Jurkat, Clone E6-1 (cell line): ENCODE measurements at regions not wholly inside any gene's neighbourhood (a gene's known extent, or its start where the extent isn't known, plus 50 kb on each side); places are given as distances from the start of the nearest gene placed in this dataset.
"Not testable (repeated sequence)": the region's sequence is repeated elsewhere in the genome, so short reads cannot be mapped to it uniquely, and the experiment has no call there.

Experiments used
- DNase-seq: peaks from one replicate; pipeline ENCODE4 v3.0.0-alpha.2; 2011; ENCODE audit warnings: low read depth, low spot score
- H3K4me3 ChIP-seq: 2 replicates; pipeline ENCODE4 v1.5.1; 2011; ENCODE audit warnings: mild to moderate bottlenecking, low read length, control low read depth, moderate library complexity

DNA sequence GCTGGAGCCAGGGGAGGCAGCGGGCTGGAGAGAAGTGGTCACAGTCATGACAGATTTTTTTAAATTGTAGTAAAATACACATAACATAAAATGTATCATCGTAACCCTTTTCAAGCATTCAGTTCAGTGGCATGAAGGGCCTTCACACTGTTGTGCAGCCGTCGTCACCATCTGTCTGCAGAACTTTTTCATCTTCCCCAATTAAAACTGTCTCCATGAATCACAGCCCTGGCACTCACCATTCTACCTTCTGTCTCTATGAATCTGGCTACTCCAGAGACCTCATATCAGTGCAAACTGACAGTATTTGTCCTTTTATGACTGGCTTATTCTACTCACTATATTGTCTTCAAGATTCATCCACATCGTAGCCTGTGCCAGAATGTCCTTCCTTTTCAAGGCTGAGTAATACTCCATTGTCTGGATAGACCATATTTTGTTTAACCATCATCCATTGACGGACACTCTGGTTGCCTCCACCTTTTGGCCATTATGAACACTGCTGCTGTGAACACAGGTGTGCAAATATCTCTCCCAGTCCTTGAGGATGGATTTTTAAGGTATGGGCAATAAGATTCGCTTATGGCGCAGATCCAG lies 91.5 kb upstream of the NCOR2 start:
- H3K4me3 ChIP-seq = no peak overlapping the region
- no peak for DNase-seq

DNA sequence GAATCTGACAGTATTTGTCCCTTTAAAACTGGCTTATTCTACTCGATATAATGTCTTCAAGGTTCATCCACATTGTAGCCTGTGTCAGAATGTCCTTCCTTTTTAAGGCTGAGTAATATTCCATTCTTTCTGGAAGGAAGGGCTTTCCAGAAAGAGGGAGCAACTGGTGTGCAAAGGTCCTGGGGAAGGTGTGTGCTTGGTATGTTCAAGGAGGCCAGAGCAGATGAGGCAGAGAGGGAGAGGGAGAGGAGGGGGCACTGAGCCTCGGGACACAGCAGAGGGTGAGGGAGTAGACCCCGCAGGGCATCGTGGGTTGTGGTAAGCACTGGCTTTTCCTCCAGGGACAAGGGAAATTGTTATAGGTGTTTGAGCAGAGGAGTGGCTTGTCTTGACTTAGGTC lies 90.9 kb upstream of the NCOR2 start:
- DNase-seq = no peak

DNA sequence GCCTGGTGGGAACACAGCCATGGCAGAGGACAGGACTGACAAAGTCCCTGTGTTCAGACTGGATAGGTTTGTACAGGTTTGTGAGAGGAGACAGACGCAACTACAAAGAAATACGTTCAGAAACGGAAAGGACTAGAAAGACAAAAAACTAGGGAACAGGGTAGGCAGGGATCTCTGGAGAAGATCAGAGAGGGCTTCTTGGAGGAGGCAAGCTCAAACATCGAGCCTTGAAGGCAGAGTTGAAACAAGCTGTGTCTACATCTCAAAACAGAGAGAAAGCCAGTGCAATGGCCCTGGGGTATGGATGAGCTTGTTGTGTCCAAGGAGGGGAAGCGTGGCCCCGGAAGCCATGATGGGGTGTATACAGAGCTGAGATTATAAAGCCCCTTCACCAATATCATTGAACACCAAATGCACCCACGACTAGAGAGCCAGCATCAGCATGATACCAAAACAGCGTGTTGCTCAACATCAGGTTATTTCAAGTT lies 89.6 kb upstream of the NCOR2 start:
- no peak overlapping the region for H3K4me3 ChIP-seq
- no peak for DNase-seq

More for the DNA sequence above, 90.9 kb upstream of the NCOR2 start:
- H3K4me3 ChIP-seq = no peak overlapping the region

DNA sequence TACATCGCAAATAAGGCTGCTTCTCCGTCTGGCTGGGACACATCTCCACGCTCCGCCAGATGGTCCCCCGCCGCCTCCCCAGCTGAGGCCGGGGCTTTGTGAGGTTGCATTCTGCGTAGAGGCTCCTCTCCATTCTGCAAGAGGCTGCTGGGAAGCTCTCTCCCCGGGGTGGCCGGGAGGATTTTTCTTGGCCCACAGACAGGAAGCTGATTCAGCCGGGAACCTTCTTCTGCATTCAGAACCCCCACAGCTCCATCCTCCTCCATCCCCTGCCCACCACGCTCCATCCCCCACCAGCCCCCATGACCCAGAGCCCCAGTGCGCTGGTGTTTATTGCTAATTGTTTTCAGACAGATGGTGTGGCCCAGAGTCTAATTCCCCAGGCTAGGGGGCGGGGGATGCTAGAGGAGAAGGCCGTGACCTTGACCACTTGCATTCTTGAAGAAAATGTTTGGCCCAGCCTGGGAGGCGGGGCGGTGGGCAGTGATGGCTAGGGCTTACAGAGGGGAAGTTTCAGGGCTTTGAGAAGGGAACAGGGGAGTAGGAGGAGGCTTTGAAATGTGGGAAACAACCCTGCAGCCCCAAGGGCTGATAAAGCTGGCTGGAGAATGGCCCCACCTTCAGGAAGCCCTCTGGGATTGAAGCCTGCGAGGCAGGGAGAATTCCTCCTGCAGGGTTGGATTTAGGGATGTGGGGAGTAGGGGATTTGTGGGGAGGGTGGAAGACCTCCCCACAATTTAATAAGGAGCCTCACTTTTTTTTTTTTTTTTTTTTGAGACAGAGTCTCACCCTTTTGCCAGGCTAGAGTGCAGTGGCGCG lies 88.5 kb upstream of the NCOR2 start:
- DNase-seq = no peak
- no peak overlapping the region for H3K4me3 ChIP-seq

DNA sequence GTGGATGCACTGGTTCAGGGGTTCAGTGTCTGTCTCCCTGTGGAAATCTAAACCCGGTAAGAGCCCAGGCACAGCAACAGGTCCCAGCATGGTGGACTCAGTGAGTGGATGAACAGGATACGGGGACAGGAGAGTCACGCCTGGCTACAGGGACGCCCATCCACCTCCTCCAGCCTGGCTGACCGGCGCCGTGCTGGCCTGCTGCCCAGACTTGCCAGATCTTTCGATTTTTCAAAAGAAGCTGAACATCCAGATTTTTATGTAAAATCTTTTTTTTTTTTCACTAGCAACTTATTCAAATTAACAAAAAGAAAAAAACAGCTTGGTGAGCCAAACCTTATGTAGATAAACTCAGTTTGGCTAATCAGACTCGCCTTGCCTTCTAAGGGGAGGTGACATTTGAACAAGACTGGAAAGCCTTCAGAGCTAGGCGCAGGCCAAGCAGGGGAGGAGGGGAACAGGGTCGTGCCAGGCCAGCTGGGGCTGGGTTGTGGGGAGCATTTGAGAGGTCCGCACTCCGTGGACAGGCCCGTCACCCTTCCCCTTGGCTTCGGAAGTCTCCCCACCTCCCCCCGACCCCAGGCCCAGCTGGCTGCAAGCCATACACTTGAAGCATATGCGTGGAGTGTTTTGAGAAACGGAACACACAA lies 87.8 kb upstream of the NCOR2 start:
- H3K4me3 ChIP-seq = no peak overlapping the region
- no peak for DNase-seq

DNA sequence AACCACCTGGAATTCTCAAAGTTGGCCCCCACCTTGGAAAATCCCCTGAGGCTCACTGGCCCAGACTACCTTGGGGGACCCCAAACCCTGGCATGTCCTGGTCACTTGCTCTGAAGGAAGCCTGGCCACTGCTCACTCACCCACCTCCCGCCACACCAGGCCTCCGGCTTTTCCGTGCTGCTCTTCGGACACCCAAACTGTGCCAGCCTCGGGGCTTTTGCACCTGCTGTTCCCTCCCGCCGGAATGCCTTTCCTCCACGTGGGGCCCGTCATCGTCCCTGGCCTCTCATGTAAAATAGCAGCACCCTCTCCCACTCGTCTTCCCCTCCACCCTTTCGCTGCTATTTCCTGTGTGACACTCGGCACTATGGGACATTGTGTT lies 87.2 kb upstream of the NCOR2 start:
- no peak overlapping the region for H3K4me3 ChIP-seq
- no peak for DNase-seq

DNA sequence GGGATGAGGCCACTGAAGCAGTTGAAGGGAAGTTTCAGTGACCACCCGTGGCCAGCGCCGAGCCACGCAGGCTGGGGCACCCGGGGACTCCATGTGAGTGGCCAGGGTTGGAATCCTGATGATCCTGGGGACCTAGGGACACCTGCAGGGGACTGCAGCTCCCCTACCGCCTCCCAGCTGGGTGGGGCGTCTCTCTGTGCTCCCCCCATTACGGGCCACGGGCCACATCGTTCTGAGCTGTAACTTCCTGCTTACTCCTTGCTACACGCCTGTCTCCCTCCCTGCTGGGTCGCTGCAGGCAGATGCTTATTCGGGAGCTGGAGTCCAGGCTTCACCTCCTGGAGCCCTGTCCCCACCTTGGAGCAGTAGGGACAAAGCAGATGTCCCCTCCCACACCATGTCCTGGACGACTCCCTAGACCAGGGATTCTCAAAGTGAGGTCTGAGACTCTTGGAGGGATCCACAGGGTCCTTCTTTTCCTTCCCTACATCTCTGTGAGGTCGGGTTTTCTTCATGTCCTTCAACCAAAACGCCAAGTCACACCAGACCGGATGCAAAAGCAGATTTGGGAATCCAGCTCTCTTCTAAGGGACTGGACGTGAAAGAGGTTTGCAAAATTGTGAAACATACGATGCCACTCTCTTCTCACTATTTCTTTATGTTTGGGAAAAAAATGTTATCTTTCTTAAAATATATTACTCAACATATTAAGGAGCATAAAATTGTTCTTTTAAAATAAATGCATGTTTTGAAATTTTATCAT lies 85.9 kb upstream of the NCOR2 start:
- no peak overlapping the region for H3K4me3 ChIP-seq
- DNase-seq = no peak

DNA sequence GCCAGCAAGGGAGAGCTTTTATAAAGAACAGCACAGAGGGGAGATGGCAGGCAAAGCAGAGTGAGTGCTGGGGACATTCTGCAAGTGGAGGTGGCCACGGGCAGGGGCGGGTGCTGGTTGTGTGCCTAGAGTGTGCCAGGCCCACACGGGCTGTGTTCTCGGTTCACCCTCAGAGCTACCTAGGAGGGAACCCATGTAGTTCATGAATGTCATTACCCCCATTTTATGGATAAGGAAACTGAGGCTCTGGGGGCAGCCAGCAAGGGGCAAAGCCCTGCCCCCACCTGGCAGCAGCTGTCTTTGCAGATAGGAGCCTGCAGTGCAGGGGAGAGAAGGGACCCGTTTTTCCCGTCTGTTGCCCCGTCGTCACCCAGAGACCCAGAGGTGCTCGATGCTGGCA lies 85.2 kb upstream of the NCOR2 start:
- no peak overlapping the region for H3K4me3 ChIP-seq
- DNase-seq = no peak

DNA sequence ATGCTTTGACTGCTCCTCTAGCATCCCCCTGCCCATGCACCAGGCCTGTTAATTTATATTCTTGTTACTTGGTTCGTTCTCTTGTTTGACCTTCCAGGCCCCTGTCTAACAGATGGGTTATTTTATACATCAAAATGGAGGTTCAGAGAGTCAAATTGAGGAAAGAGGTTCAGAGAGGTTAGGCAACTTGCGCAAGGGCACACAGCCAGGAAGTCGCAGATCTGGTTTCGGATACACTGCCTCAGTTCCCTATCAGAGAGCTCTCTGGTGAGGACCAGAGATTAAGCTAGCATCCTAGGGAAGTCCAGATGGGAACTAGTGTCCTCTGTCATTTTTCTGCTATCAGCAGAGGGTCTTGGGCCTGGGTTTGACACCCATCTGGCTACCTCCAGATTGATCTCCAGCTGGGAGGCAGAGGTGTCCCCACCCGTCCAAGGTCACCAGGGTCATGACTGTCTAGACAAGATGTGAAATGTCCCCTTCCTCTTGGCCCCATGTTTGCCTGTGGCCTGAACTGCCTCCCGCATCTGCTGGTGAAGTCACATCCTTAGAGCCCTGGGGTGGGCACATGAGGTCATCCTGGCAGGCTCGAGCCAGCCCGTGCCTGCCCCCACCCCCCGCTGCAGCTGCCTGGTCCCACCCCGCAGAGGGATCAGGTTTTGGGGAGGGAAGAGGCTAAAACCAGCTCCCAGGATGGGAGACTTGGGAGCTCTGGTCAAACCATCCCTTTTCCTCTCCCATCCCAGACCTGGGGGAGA lies 84.3 kb upstream of the NCOR2 start:
- H3K4me3 ChIP-seq = no peak overlapping the region
- DNase-seq = no peak

DNA sequence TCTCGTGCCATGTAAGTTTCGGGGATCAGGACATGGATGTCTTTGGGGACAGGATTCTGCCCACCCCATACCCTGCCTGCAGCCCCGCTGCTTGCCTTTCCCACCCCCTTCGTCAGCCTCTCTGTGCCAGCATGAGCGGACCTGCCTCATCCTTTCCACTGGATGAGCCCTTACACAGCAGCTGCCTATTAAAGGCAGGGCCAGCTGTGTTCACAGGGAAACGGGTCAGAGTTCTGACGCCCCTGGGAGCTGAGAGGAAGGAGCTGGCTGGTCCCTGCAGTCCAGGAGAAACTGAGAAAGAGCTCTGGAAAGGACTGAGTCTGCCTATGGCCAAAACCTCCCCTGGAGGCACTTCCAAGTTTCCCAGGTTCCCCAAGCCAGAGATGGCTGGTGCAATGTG lies 83.5 kb upstream of the NCOR2 start:
- H3K4me3 ChIP-seq = no peak overlapping the region
- no peak for DNase-seq

DNA sequence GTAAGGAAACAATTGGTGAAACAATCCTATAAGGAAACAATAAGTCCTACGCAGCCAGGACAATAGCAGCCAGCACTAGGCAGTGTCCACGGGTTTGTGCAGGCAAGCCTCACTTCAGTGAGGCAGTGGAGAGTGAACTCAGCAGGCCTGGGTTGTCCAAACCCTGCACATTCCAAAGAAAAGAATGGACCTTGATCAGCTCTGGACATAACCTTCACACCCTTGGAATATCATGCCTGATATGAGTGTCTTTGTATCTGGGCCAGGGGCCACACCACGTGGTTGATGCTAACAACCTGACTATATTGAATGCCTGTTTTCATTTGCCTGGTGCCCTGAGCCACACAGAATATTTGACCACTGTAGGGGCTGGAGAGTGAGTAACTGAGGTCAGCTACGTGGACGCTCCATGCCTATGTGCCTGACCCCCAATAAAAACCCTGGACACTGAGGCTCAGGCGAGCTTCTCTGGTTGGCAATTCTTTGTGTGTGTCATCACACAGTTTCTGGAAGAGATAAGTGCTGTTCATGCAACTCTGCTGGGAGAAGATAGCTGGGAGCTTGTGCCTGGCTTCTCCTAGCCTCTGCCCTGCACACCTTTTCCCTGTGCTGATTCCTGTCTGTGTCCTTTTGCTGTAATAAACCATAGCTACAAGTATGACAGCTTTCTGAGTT lies 81.4 kb upstream of the NCOR2 start:
- H3K4me3 ChIP-seq = no peak overlapping the region
- no peak for DNase-seq

DNA sequence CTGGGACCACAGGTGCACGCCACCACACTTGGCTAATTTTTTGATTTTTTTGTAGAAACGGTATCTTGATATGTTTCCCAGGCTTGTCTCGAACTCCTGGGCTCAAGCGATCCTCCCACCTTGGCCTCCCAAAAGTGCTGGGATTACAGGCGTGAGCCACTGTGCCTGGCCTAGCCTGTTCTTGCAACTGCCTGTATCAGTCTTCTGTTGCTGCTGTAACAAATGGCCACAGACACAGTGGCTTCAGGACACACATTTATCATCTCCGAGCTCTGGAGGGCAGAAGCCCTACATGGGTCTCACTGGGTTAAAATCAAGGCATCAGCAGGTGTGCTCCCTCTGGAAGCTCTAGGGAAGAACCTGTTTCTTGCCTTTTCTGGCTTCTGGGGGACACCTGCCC lies 79.9 kb upstream of the NCOR2 start:
- DNase-seq = no peak
- H3K4me3 ChIP-seq = no peak overlapping the region

DNA sequence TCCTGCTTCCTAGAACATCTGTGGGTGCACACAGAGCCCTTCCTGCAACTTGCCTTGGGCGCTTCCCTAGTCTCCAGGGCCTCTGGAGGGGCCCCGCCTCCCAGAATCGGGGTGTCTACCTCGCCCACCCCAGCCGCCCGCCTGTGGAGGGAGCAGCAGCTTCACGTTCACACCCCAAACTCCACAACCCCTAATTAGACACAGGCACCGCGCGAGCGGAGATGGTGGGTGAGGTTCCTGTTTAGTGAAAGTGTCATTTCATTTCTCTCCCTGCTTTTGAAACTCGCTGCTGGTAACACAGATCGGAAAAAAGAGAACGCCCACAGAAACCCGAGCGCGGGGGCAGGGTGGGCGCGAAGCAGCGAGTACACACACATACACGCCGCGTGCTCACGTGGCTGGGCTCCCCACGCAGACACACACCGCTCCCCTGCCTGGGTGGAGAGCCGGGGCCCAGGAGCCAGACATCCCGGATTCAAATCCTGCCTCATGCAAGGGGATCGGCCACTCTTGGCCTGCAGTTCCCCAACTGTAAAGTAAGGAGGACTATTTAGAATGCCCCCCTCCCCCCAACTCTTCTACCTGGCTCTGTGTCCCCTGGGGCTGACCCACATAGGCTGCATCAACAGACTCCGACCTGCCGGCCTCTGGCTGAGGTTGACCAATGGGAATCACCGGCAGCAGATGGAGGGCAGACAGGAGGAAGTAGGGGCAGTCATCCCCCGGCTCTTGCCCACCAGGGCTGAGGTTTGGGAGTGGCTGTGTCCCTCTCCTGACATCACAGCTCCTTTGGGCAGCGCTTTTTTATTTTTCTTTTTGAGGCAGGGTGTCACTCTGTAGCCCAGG lies 79.2 kb upstream of the NCOR2 start:
- DNase-seq = no peak
- H3K4me3 ChIP-seq = no peak overlapping the region

DNA sequence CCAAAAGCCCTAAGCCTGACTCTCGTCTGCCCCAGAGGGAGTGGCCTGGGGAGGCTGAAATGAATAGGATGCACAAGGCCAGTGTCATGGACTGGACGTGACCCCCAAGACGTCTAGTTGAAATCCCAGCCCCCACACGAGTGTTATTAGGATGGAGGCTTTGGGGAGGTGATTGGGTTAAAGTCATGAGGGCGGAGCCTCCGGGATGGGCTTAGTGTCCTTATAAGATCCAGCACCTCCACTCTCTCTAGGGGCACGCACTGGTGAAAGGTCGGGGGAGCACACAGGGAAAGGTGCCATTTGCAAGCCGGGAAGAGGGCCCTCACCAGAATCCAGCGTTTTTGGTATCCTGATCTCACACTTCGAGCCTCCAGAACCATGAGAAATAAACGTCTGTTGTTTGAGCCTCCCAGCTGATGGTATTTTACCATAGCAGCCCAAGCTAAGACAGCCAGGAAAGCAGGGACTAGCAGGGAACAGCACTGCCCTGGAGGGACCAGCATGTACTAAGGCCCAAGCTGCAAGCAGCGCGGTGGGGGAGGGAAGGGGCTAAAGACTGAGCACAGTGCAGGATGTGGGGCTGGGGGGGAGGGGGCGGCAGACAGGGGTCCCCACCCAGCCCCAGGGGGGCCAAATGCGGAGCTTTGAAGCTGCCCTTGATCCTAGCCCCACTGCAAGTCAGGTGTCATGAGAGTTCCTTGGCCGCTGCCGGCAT lies 78.3 kb upstream of the NCOR2 start:
- DNase-seq = no peak
- H3K4me3 ChIP-seq = no peak overlapping the region

DNA sequence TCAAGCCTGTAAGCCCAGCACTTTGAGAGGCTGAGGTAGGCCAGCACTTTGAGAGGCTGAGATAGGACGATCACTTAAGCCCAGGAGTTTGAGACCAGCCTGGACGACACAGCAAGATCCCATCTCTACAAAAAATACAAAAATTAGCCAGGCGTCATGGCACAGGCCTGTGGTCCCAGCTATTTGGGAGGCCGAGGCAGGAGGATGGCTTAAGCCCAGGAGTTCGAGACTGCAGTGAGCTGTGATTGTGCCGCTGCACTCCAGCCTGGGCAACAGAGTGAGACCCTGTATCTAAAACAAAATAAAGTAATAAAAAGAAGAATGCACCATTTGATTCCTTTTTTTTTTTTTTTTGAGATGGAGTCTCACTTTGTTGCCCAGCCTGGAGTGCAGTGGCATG lies 76.4 kb upstream of the NCOR2 start:
- H3K4me3 ChIP-seq, DNase-seq: not testable (repeated sequence)

DNA sequence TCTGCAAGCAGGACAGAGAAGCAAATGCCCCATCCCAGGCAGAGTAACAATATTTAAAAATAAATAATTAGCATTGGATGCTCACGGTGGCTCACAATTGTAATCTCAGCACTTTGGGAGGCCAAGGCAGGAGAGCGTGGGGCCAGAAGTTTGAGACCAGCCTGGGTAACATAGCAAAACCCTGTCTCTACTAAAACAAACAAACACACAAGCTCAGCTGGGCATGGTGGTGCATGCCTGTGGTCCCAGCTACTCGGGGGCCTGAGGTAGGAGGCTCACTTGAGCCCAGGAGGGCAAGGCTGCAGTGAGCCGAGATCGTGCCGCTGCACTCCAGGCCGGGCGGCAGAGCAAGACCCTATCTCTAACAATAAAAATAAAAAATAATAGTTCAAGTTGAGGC lies 74.7 kb upstream of the NCOR2 start:
- no peak for DNase-seq

DNA sequence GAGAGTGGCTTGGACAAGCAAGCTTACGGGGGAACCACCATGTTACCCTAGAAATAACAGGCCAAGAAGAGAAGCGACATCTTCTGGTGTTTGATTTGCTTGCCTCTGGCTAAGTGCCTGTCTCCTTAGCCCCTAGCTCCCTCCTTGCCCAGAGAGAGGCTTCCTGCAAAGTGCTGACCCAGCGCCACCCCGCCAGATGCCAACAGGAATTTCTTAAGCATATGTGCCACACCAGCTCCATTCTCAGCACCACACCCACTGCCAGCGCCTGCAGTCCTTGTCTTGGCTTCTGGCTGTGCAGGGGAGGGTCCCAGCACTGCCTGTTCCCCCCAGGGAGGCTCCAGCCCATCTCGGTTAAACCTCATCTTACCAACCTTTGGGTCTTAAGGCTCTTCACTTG lies 74.2 kb upstream of the NCOR2 start:
- no peak overlapping the region for H3K4me3 ChIP-seq
- DNase-seq = no peak

More for the DNA sequence above, 74.7 kb upstream of the NCOR2 start:
- H3K4me3 ChIP-seq = no peak overlapping the region
